Prostate gland (tissue), 2 donors: ENCODE measurements at regions not wholly inside any gene's neighbourhood (a gene's known extent, or its start where the extent isn't known, plus 50 kb on each side); places are given as distances from the start of the nearest gene placed in this dataset.

Experiments used
- POLR2A ChIP-seq: fragments of 450-650 bp; IDR thresholded peaks from one replicate; pipeline ENCODE4 v1.6.1; 2016; ENCODE audit warnings: antibody characterized with exemption, mild to moderate bottlenecking
- TF ChIP-seq, protein P1 (sequence below), 4 experiments: fragments of 200-600 bp in 2 of 4; fragments of 450-650 bp in 2 of 4; sonication (generic) in 2 of 4; IDR thresholded peaks; 1 replicate in 3 of 4; 2 replicates in 1 of 4; pipeline ENCODE4 v1.5.1; 2016 to 2019; ENCODE audit warnings: antibody characterized with exemption in 4 of 4, mild to moderate bottlenecking in 2 of 4, moderate library complexity in 2 of 4

DNA sequence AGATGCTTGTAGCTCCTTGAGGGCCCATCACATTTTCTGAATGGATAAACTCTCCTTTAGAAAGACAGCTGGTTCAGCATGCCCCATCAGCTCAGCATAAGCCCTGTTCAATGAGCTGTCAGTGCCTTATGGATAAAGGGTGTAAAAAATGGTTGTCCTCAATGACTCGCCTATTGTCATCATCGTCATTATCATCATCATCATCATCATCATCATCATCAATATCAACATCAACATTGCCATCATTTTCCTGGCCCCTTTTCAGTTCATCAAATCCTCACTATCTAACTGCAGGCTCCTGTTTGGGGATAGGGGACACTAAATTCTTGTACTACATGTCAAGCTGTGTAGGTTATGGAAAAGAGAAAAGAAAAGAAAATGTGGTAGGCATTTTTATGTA is 310.7 kb upstream of the MTNR1B start:
- TF ChIP-seq POLR2A: no peak
- TF ChIP-seq, protein P1, sequence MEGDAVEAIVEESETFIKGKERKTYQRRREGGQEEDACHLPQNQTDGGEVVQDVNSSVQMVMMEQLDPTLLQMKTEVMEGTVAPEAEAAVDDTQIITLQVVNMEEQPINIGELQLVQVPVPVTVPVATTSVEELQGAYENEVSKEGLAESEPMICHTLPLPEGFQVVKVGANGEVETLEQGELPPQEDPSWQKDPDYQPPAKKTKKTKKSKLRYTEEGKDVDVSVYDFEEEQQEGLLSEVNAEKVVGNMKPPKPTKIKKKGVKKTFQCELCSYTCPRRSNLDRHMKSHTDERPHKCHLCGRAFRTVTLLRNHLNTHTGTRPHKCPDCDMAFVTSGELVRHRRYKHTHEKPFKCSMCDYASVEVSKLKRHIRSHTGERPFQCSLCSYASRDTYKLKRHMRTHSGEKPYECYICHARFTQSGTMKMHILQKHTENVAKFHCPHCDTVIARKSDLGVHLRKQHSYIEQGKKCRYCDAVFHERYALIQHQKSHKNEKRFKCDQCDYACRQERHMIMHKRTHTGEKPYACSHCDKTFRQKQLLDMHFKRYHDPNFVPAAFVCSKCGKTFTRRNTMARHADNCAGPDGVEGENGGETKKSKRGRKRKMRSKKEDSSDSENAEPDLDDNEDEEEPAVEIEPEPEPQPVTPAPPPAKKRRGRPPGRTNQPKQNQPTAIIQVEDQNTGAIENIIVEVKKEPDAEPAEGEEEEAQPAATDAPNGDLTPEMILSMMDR (IDR thresholded peaks at IDR 0.05): no peak
